GM12864 (cell line): ENCODE measurements at regions not wholly inside any gene's neighbourhood (a gene's known extent, or its start where the extent isn't known, plus 50 kb on each side); places are given as distances from the start of the nearest gene placed in this dataset.

Experiments
- DNase-seq: peaks from one replicate; pipeline ENCODE4 v3.0.0-alpha.2; 2011; ENCODE audit warnings: low read depth
- H3K4me3 ChIP-seq: 2 replicates; pipeline ENCODE4 v1.5.1; 2011; ENCODE audit warnings: mild to moderate bottlenecking, low read depth, low read length, control low read depth
- TF ChIP-seq, protein P1 (sequence below): IDR thresholded peaks from 2 replicates; pipeline ENCODE4 v1.5.1; 2011; ENCODE audit warnings: low read depth, mild to moderate bottlenecking, moderate library complexity, low read length, control low read depth, inconsistent platforms; ENCODE audit errors: missing control alignments

DNA sequence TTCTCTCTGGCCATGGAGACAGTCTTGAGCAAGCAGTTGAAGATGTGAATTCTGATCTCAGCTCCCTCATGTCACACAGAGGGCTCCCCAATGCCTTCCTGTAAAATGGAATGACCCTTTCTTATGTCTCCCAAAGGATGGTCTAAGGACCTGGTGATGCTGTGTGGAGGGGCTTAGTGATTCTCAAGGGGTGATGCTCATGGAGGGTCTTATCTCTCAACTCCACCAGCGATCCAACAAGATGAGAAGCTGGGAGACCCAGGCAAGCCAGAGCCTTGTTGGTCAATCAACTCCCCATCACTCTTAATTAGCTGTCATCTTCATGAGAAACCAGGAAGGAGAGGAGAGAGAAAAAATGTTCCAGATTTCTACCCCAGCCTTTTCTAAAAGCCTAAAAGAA lies 78.0 kb upstream of the SORCS3 start:
- H3K4me3 ChIP-seq: no peak overlapping the region
- DNase-seq: no peak
- TF ChIP-seq, protein P1, sequence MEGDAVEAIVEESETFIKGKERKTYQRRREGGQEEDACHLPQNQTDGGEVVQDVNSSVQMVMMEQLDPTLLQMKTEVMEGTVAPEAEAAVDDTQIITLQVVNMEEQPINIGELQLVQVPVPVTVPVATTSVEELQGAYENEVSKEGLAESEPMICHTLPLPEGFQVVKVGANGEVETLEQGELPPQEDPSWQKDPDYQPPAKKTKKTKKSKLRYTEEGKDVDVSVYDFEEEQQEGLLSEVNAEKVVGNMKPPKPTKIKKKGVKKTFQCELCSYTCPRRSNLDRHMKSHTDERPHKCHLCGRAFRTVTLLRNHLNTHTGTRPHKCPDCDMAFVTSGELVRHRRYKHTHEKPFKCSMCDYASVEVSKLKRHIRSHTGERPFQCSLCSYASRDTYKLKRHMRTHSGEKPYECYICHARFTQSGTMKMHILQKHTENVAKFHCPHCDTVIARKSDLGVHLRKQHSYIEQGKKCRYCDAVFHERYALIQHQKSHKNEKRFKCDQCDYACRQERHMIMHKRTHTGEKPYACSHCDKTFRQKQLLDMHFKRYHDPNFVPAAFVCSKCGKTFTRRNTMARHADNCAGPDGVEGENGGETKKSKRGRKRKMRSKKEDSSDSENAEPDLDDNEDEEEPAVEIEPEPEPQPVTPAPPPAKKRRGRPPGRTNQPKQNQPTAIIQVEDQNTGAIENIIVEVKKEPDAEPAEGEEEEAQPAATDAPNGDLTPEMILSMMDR: no peak

- TF ChIP-seq, protein P1: no peak
- DNase-seq: no peak
- no peak overlapping the region for H3K4me3 ChIP-seq
Measured at GRCh38 chr10:104563548-104563947, 77.5 kb upstream of the SORCS3 start.

DNA sequence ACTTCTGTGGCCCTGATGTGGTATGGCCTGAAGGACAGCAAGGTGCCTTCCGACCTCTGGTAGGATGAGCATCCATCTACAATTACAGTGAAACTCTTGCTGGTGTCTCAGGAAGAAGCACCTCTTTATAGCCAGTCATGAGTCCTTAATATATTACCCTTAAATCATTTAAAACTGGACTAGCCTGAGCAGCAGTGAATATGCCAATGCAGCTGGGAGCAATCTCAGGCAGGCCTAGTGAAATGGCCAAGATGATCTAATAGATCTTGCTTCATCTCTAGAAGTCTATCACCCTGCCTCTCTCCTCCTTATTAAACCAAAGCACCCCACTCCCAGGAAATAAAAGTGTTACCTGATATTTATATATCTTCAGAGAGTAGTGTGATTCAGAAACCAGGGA lies 66.7 kb upstream of the SORCS3 start:
- TF ChIP-seq, protein P1: no peak
- DNase-seq: no peak

GRCh38 chr10:104574838-104575237 lies 66.3 kb upstream of the SORCS3 start:
- H3K4me3 ChIP-seq: no peak overlapping the region
- DNase-seq: no peak
- TF ChIP-seq, protein P1: no peak

More for the DNA sequence above, 66.7 kb upstream of the SORCS3 start:
- H3K4me3 ChIP-seq: no peak overlapping the region

DNA sequence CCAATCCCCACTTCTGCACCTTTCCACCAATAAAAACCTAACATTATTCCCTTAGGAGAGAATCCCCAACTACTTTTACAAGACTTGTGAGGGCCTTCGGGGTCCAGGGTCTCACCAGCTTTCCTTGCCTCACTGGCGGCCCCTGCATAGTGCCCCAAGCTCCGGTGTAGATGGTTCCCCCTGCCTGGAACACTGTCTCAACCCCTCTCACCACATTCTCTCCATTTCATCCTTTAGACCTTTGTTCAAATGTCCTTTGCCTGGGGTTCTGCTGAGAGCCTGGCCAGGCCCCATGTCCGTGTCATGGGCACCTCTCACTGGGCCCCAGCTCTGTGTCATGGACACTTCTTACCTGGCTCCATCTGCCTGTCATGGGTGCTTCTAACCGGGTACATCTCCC lies 64.5 kb upstream of the SORCS3 start:
- TF ChIP-seq, protein P1: no peak
- DNase-seq: no peak
- H3K4me3 ChIP-seq: no peak overlapping the region

- TF ChIP-seq, protein P1: no peak
- DNase-seq: no peak
Measured at GRCh38 chr10:104577163-104577562, 63.9 kb upstream of the SORCS3 start.

GRCh38 chr10:104577861-104578521 lies 63.1 kb upstream of the SORCS3 start:
- H3K4me3 ChIP-seq: no peak overlapping the region
- DNase-seq: no peak
- TF ChIP-seq, protein P1: no peak

More at GRCh38 chr10:104577163-104577562, 63.9 kb upstream of the SORCS3 start:
- H3K4me3 ChIP-seq: no peak overlapping the region
